ENCODE measurements at regions not wholly inside any gene's neighbourhood (a gene's known extent, or its start where the extent isn't known, plus 50 kb on each side); places are given as distances from the start of the nearest gene placed in this dataset.
"Not testable (repeated sequence)": the region's sequence is repeated elsewhere in the genome, so short reads cannot be mapped to it uniquely, and the experiment has no call there.

DNA sequence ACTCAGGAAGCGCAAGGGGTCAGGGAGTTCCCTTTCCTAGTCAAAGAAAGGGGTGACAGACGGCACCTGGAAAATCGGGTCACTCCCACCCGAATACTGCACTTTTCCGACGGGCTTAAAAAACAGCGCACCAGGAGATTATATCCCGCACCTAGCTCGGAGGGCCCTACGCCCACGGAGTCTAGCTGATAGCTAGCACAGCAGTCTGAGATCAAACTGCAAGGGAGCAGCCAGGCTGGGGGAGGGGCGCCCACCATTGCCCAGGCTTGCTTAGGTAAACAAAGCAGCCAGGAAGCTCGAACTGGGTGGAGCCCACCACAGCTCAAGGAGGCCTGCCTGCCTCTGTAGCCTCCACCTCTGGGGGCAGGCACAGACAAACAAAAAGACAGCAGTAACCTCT lies 1416.8 kb downstream of the RPA4 start:
- TF ChIP-seq, protein P1, sequence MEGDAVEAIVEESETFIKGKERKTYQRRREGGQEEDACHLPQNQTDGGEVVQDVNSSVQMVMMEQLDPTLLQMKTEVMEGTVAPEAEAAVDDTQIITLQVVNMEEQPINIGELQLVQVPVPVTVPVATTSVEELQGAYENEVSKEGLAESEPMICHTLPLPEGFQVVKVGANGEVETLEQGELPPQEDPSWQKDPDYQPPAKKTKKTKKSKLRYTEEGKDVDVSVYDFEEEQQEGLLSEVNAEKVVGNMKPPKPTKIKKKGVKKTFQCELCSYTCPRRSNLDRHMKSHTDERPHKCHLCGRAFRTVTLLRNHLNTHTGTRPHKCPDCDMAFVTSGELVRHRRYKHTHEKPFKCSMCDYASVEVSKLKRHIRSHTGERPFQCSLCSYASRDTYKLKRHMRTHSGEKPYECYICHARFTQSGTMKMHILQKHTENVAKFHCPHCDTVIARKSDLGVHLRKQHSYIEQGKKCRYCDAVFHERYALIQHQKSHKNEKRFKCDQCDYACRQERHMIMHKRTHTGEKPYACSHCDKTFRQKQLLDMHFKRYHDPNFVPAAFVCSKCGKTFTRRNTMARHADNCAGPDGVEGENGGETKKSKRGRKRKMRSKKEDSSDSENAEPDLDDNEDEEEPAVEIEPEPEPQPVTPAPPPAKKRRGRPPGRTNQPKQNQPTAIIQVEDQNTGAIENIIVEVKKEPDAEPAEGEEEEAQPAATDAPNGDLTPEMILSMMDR (conservative IDR thresholded peaks at IDR 0.05): not testable (repeated sequence)
- TF ChIP-seq ZFX (IDR thresholded peaks at IDR 0.05): not testable (repeated sequence)
